Vagina (tissue), 2 donors: ENCODE measurements at regions not wholly inside any gene's neighbourhood (a gene's known extent, or its start where the extent isn't known, plus 50 kb on each side); places are given as distances from the start of the nearest gene placed in this dataset.

Experiments
- DNase-seq, 2 donors: peaks; one replicate each; pipeline ENCODE4 v3.0.0-alpha.2; 2017; ENCODE audit errors: extremely low spot score in 2 of 2
- H3K27ac ChIP-seq: fragments of 200-600 bp; sonication (generic); one replicate; pipeline ENCODE4 v1.5.1; 2019
- H3K27me3 ChIP-seq: fragments of 200-600 bp; sonication (generic); one replicate; pipeline ENCODE4 v1.5.1; 2019
- H3K36me3 ChIP-seq, 2 donors: fragments of 200-600 bp; sonication (generic); one replicate each; pipeline ENCODE4 v1.5.1; 2017 to 2019
- H3K4me1 ChIP-seq: fragments of 200-600 bp; sonication (generic); one replicate; pipeline ENCODE4 v1.5.1; 2019
- H3K4me3 ChIP-seq, 2 donors: fragments of 200-600 bp; sonication (generic); 1 replicate in 1 of 2; 2 replicates in 1 of 2; pipeline ENCODE4 v1.5.1; 2016 to 2019
- H3K9me3 ChIP-seq: fragments of 200-600 bp; sonication (generic); one replicate; pipeline ENCODE4 v1.5.1; 2019
- POLR2A ChIP-seq, 2 donors: fragments of 450-650 bp; IDR thresholded peaks; one replicate each; pipeline ENCODE4 v1.6.1; 2017; ENCODE audit warnings: antibody characterized with exemption in 2 of 2, mild to moderate bottlenecking in 2 of 2, moderate library complexity in 2 of 2
- POLR2AphosphoS5 ChIP-seq, 2 donors: sonication (generic); formaldehyde crosslinking; IDR thresholded peaks; one replicate each; pipeline ENCODE4 v1.9.0; 2017; ENCODE audit warnings: antibody characterized with exemption in 2 of 2, mild to moderate bottlenecking in 2 of 2, low read depth in 1 of 2; ENCODE audit not compliant: insufficient read depth in 1 of 2
- intact Hi-C: fragments of 100-400 bp; cut with DNase I; formaldehyde crosslinking; loops from one replicate; pipeline ENCODE4 v1.15.1; 2023
- TF ChIP-seq, protein P1 (sequence below), 3 experiments: fragments of 450-650 bp in 2 of 3; fragments of 200-600 bp in 1 of 3; sonication (generic) in 1 of 3; IDR thresholded peaks; one replicate each; pipeline ENCODE4 v1.5.1; 2017 to 2019; ENCODE audit warnings: antibody characterized with exemption in 3 of 3, mild to moderate bottlenecking in 2 of 3, moderate library complexity in 2 of 3

DNA sequence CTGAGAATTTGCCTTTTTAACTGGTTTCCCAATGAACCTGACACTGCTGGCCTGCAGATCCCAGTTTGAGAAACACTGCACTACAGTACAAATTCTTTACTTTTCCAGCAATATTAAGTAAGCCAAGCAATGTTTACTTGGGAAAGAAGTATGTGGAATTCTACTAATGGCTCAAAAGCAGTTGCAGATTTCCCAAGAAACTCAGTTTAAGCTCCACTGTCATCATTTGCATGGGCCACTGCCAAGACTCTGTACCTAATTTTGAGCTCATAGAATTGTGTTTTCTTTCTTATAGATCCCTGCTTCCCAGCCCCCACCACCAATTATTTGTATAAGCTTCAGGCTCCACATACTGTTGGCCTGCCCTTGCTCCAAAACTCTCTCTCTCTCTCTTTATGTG lies 676.1 kb downstream of the RNF144A start:
- H3K4me1 ChIP-seq: no peaks in the 10 kb centered on the region
- no peak overlapping the region for H3K27ac ChIP-seq
- DNase-seq: no peak
- no peak overlapping the region for H3K4me3 ChIP-seq
- intact Hi-C loops: no loop called here
- H3K27me3 ChIP-seq: no peaks in the 10 kb centered on the region
- H3K9me3 ChIP-seq: no peaks in the 10 kb centered on the region
- no peaks in the 10 kb centered on the region for H3K36me3 ChIP-seq
- TF ChIP-seq POLR2AphosphoS5 (IDR thresholded peaks at IDR 0.05; ENCODE audit: insufficient read depth in 1 of 2, low read depth in 1 of 2) (no peak), POLR2A (IDR thresholded peaks at IDR 0.05) (no peak)
- TF ChIP-seq, protein P1, sequence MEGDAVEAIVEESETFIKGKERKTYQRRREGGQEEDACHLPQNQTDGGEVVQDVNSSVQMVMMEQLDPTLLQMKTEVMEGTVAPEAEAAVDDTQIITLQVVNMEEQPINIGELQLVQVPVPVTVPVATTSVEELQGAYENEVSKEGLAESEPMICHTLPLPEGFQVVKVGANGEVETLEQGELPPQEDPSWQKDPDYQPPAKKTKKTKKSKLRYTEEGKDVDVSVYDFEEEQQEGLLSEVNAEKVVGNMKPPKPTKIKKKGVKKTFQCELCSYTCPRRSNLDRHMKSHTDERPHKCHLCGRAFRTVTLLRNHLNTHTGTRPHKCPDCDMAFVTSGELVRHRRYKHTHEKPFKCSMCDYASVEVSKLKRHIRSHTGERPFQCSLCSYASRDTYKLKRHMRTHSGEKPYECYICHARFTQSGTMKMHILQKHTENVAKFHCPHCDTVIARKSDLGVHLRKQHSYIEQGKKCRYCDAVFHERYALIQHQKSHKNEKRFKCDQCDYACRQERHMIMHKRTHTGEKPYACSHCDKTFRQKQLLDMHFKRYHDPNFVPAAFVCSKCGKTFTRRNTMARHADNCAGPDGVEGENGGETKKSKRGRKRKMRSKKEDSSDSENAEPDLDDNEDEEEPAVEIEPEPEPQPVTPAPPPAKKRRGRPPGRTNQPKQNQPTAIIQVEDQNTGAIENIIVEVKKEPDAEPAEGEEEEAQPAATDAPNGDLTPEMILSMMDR (IDR thresholded peaks at IDR 0.05): no peak

DNA sequence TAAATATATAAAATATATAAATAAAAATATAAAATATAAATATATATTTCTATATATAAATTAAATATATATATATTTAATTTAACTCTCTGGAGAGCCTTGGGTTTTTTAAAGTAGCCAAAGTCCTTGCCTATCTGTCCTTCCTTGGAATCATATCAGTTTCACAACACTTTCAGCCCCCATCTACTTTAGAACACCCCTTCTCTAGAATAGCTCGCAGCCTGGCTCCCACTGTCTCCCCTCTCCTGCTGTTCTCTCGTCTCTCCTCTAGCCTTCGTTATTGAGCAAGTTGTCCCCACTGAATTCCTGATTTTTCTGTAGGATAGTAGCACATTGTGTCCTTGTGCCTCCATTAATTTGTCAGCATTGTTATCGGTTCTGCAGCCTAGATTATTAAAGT lies 677.0 kb downstream of the RNF144A start:
- Histone ChIP-seq H3K4me3 (no peak overlapping the region), H3K36me3 (no peaks in the 10 kb centered on the region), H3K9me3 (no peaks in the 10 kb centered on the region), H3K4me1 (no peaks in the 10 kb centered on the region), H3K27me3 (no peaks in the 10 kb centered on the region), H3K27ac (no peak overlapping the region)
- intact Hi-C loops: no loop called here
- TF ChIP-seq POLR2AphosphoS5 (IDR thresholded peaks at IDR 0.05; ENCODE audit: insufficient read depth in 1 of 2, low read depth in 1 of 2) (no peak), POLR2A (IDR thresholded peaks at IDR 0.05) (no peak)
- TF ChIP-seq, protein P1 (IDR thresholded peaks at IDR 0.05): no peak
- DNase-seq: no peak

DNA sequence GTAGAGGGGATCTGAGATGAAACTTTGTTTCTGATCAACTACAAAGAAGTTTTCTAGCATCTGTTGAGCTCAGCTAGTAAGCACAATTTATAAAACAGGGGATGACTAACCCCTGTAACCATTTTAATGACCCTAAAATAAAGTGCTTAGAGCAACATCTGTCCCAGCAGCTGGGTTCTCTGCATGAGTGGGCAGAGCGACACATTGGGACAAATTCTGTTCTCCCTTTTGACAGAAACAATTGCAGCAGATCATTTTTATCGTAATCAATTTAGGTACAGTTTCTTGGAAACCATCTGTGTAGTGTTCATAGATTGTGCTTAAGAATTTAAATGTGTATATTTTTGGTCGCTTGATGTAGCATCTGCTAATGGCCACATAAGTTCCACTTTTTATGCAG lies 678.0 kb downstream of the RNF144A start:
- TF ChIP-seq POLR2A (IDR thresholded peaks at IDR 0.05): no peak
- Histone ChIP-seq H3K4me1 (no peaks in the 10 kb centered on the region), H3K9me3 (no peaks in the 10 kb centered on the region), H3K27me3 (no peaks in the 10 kb centered on the region), H3K36me3 (no peaks in the 10 kb centered on the region), H3K4me3 (no peak overlapping the region), H3K27ac (no peak overlapping the region)
- intact Hi-C loops: no loop called here
- DNase-seq: no peak

DNA sequence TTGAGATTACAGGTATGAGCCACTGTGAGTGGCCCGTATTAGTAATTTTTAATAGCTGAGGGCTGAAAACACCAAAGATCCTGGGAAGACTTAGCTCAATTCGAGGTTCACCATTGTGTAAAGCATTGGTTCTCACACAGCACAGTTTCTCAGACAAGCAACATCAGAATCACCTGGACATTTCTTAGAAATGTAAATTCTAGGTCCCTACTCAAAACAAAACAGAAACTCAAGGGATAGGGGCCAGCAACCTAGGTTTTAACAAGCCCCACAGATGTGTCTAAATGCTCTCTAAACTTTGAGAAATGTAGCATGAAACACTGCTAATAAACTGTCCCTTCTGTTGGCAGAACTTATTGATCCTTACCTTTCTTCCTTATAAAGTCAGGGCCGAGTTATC lies 681.2 kb downstream of the RNF144A start:
- TF ChIP-seq, protein P1 (IDR thresholded peaks at IDR 0.05): no peak
- Histone ChIP-seq H3K4me3 (no peak overlapping the region), H3K4me1 (no peaks in the 10 kb centered on the region), H3K27ac (no peak overlapping the region), H3K9me3 (no peaks in the 10 kb centered on the region), H3K36me3 (no peaks in the 10 kb centered on the region), H3K27me3 (no peaks in the 10 kb centered on the region)
- intact Hi-C loops: no loop called here
- no peak for DNase-seq

DNA sequence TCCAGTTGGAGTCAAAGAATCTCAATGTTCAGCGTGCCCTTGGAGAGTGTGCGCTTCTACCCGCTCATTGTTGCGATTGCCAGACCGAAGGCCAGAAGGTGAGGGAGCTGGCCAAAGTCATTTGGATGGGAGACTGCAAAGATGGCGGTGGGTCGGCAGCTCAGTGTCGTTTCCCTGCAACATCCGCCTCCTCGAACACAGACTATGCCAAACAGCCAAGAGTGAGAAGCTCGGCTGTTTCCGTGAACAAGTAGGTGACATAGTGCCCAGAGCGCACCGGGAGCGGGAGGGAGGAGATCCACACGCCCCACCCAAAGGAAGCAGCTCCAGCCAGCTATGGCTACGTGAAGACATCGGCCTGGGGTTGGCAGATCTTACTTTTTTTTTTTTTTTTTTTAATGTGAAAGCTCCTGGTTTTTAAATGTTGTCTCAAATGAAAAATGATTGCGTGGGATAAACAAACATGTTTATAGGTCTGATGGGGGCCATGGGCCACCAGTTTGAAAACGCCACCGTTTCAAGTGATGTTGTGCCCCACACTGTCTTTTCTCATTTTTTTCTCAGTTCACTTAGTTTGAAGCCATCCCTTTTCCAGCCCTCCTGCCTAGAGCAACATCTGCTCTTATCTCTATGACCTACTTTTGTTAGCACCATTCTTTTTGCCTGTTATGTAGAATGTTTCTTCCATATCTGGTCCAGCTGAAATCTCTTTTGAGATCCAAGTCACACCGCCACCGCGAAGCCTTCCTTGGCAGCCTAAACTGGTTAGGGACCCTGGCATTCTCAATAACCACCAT lies 682.4 kb downstream of the RNF144A start:
- no peak overlapping the region for H3K27ac ChIP-seq

More for the DNA sequence above, 682.4 kb downstream of the RNF144A start:
- TF ChIP-seq, protein P1 (IDR thresholded peaks at IDR 0.05): no peak
- TF ChIP-seq POLR2A (IDR thresholded peaks at IDR 0.05) (no peak), POLR2AphosphoS5 (IDR thresholded peaks at IDR 0.05; ENCODE audit: insufficient read depth in 1 of 2, low read depth in 1 of 2) (no peak)
- intact Hi-C loops: no loop called here
- Histone ChIP-seq H3K4me1 (no peaks in the 10 kb centered on the region), H3K9me3 (no peaks in the 10 kb centered on the region), H3K27me3 (no peaks in the 10 kb centered on the region), H3K36me3 (no peaks in the 10 kb centered on the region), H3K4me3 (no peak overlapping the region)
- DNase-seq: no peak
